Heart right ventricle (tissue), 16 donors: ENCODE measurements at regions not wholly inside any gene's neighbourhood (a gene's known extent, or its start where the extent isn't known, plus 50 kb on each side); places are given as distances from the start of the nearest gene placed in this dataset.

Experiments
- ATAC-seq, 8 donors: fragments of 200-7000 bp; cut with Tn5 transposase; one replicate each; pipeline ENCODE4 v1.9.1; 2020; ENCODE audit warnings: mild to moderate bottlenecking in 8 of 8, moderate library complexity in 8 of 8, moderate number of reproducible peaks in 1 of 8
- DNase-seq, 2 donors: peaks; one replicate each; pipeline ENCODE4 v3.0.0-alpha.2; 2020
- H3K27ac ChIP-seq, 10 donors: fragments of 200-600 bp; sonication (generic) in 2 of 10; one replicate each; pipeline versions ENCODE4 v1.5.0 to v1.8.0; 2020 to 2022; ENCODE audit warnings: mild to moderate bottlenecking in 3 of 10
- H3K27me3 ChIP-seq, 7 donors: fragments of 200-600 bp; one replicate each; pipeline ENCODE4 v1.8.0; 2021 to 2022; ENCODE audit warnings: mild to moderate bottlenecking in 2 of 7
- H3K36me3 ChIP-seq, 9 donors: fragments of 200-600 bp; sonication (generic) in 1 of 9; one replicate each; pipeline versions ENCODE4 v1.5.0 to v1.8.0; 2020 to 2022; ENCODE audit warnings: mild to moderate bottlenecking in 2 of 9
- H3K4me1 ChIP-seq, 9 donors: fragments of 200-600 bp; sonication (generic) in 1 of 9; one replicate each; pipeline versions ENCODE4 v1.5.0 to v1.8.0; 2020 to 2022; ENCODE audit warnings: mild to moderate bottlenecking in 4 of 9
- H3K4me3 ChIP-seq, 10 donors: fragments of 200-600 bp; sonication (generic) in 2 of 10; one replicate each; pipeline versions ENCODE4 v1.5.0 to v1.8.0; 2020 to 2022; ENCODE audit warnings: mild to moderate bottlenecking in 7 of 10, moderate library complexity in 2 of 10
- H3K9me3 ChIP-seq, 11 donors: fragments of 200-600 bp in 10 of 11; sonication (generic) in 2 of 11; one replicate each; pipeline versions ENCODE4 v1.5.0 to v1.8.0; 2013 to 2022; ENCODE audit warnings: mild to moderate bottlenecking in 2 of 11, control low read depth in 1 of 11, moderate library complexity in 1 of 11
- CTCF ChIP-seq, 9 donors: fragments of 200-600 bp; sonication (generic) in 2 of 9; IDR thresholded peaks; one replicate each; pipeline versions ENCODE4 v1.5.0 to v1.8.0; 2021 to 2022; ENCODE audit warnings: antibody characterized with exemption in 9 of 9, mild to moderate bottlenecking in 5 of 9, moderate library complexity in 1 of 9
- WGBS, 2 donors: extraction: QIAGEN DNeasy Blood & Tissue Kit; methylation state at CpG; one replicate each; pipeline ENCODE4 v1.1.7; 2013; ENCODE audit warnings: inconsistent platforms in 1 of 2; 5-methylcytosine and 5-hydroxymethylcytosine counted together
- intact Hi-C, 10 donors: fragments of 100-400 bp; cut with DNase I; formaldehyde crosslinking; loops; one replicate each; pipeline versions ENCODE4 v1.11.1 to v1.14.2; 2022
- donor health status: Arrhythmogenic right ventricular cardiomyopathy.
- donor health status: ischemic (EF 13 %, LVEDD 7.1; RV severe dilation, severe dysfunction).
- donor health status: healthy with polysubstance abuse.
- donor health status: DM: no; HTN: yes; CAD: no.
- donor health status: DM: no; HTN: no; CAD: no.
- donor health status: ischemic (EF 25% LVEDD 6.9; RV normal size, moderate dysfunction).
- donor health status: ischemic (EF 25% LVEDD 5.7; RV mildly dilated, moderate dysfunction).
- donor health status: healthy.
- donor health status: DM: yes; HTN: yes; CAD: no.
- donor health status: Ischemic cardiomyopathy.
- donor health status: ischemic (EF 35%, LVEDD 5.7; RV mildly dilated, moderate dysfunction).
- donor health status: nonischemic (EF 11% LVEDD 7.7; RV severe dilation, severe dysfunction).
- donor health status: DM: yes; HTN: yes; CAD: no.
- donor health status: PGD.
- donor health status: ischemic (EF 29% LVEDD 5.4; RV normal size, mild dysfunction).
- donor health status: nonischemic (EF 23%, LVEDD 6.1; RV moderate dilation, normal function).

- H3K4me3 ChIP-seq, result no peak overlapping the region
- H3K9me3 ChIP-seq, result peaks cover 0 to 6% (median 0%) of the 10 kb centered on the region in 11 donors
- WGBS, 2 donors, result 66 to 85% methylated on average over 3 of the region's 3 CpGs
- no peak overlapping the region for H3K27ac ChIP-seq
- intact Hi-C loops, result no loop called here
- ATAC-seq, result no peak
- no peak for TF ChIP-seq CTCF (IDR thresholded peaks at IDR 0.05)
- no peaks in the 10 kb centered on the region for H3K4me1 ChIP-seq
- H3K36me3 ChIP-seq, result no peaks in the 10 kb centered on the region
- DNase-seq, result no peak
- H3K27me3 ChIP-seq, result no peaks in the 10 kb centered on the region
These were observed 1636.5 kb upstream of the SEL1L start for GRCh38 chr14:83170165-83170564.

- DNase-seq, result no peak
- no peak for ATAC-seq
- Histone ChIP-seq H3K27me3 (no peaks in the 10 kb centered on the region), H3K4me1 (no peaks in the 10 kb centered on the region), H3K9me3 (peaks cover 0 to 6% (median 0%) of the 10 kb centered on the region in 11 donors), H3K4me3 (no peak overlapping the region), H3K36me3 (no peaks in the 10 kb centered on the region), H3K27ac (no peak overlapping the region)
- intact Hi-C loops, result no loop called here
- TF ChIP-seq CTCF (IDR thresholded peaks at IDR 0.05), result no peak
- WGBS, 2 donors, result 86 to 91% methylated on average over 1 of the region's 1 CpG
These were observed 1638.1 kb upstream of the SEL1L start for GRCh38 chr14:83171761-83172160.

GRCh38 chr14:83172363-83172762 is 1638.7 kb upstream of the SEL1L start:
- 79 to 81% methylated on average over 2 of the region's 2 CpGs for WGBS, 2 donors
- intact Hi-C loops, result no loop called here
- H3K4me3 ChIP-seq, result no peak overlapping the region
- no peaks in the 10 kb centered on the region for H3K36me3 ChIP-seq
- H3K9me3 ChIP-seq, result peaks cover 0 to 6% (median 0%) of the 10 kb centered on the region in 11 donors
- no peaks in the 10 kb centered on the region for H3K27me3 ChIP-seq
- ATAC-seq, result no peak
- H3K27ac ChIP-seq, result no peak overlapping the region
- H3K4me1 ChIP-seq, result no peaks in the 10 kb centered on the region
- no peak for DNase-seq
- no peak for TF ChIP-seq CTCF (IDR thresholded peaks at IDR 0.05)

GRCh38 chr14:83173687-83174086 is 1640.0 kb upstream of the SEL1L start:
- no peak for TF ChIP-seq CTCF (IDR thresholded peaks at IDR 0.05)
- Histone ChIP-seq H3K27me3 (no peaks in the 10 kb centered on the region), H3K4me1 (no peaks in the 10 kb centered on the region), H3K4me3 (no peak overlapping the region), H3K27ac (no peak overlapping the region), H3K9me3 (peaks cover 0 to 6% (median 0%) of the 10 kb centered on the region in 11 donors), H3K36me3 (no peaks in the 10 kb centered on the region)
- DNase-seq (no peak), ATAC-seq (no peak)
- intact Hi-C loops, result no loop called here
